HCT116 (cell line): ENCODE measurements at regions not wholly inside any gene's neighbourhood (a gene's known extent, or its start where the extent isn't known, plus 50 kb on each side); places are given as distances from the start of the nearest gene placed in this dataset.

Experiments
- ATAC-seq: fragments of 200-7000 bp; cut with Tn5 transposase; 2 replicates; pipeline ENCODE4 v1.9.1; 2020; ENCODE audit warnings: mild to moderate bottlenecking, moderate library complexity
- BruUV-seq: library from RNA; stranded (reverse); fragments of 400-500 nt; replicated peaks from 2 replicates; lab custom pipeline; 2021; lab: Mats Ljungman, UMichigan
- CTCF ChIA-PET: fragments of 300-600 bp; sonication (Branson Sonifier 250); formaldehyde crosslinking; loops from one replicate; lab custom pipeline; 2021; ENCODE audit warnings: antibody characterized with exemption; lab: Charles Lee
- POLR2A ChIA-PET: fragments of 300-600, 350-600 bp; sonication (Branson Sonifier 250); formaldehyde crosslinking; loops from one replicate; lab custom pipeline; 2021; ENCODE audit warnings: antibody characterized with exemption; lab: Charles Lee
- RAD21 ChIA-PET, 2 experiments: fragments of 300-600 bp; sonication (Branson Sonifier 250); formaldehyde crosslinking; loops; one replicate each; lab custom pipeline; 2023; ENCODE audit warnings: low total read pairs in 2 of 2; ENCODE audit not compliant: uncharacterized antibody in 2 of 2, unreplicated experiment in 2 of 2, low non-redundant PET in 1 of 2; lab: Charles Lee
- DNase-seq: peaks from one replicate; pipeline ENCODE4 v3.0.0-alpha.2; 2010; ENCODE audit warnings: low read depth, low spot score
- H2AFZ ChIP-seq: fragments of 200-600 bp; shearing (Covaris generic), sonication (generic); 2 replicates; pipeline ENCODE4 v1.6.1; 2017; ENCODE audit warnings: low read depth, mixed run types, mixed read lengths, antibody characterized with exemption, low read length; ENCODE audit not compliant: poor library complexity, severe bottlenecking
- H3K27ac ChIP-seq: 2 replicates; pipeline ENCODE4 v1.5.1; 2012; ENCODE audit warnings: low read depth, low read length
- H3K27me3 ChIP-seq: fragments of 200-600 bp; sonication (generic); 2 replicates; pipeline ENCODE4 v1.6.1; 2016; ENCODE audit warnings: mixed run types, low read length, mixed read lengths; ENCODE audit not compliant: insufficient read depth
- H3K36me3 ChIP-seq, 2 experiments: fragments of 200-500 bp in 1 of 2; fragments of 200-600 bp in 1 of 2; sonication (Bioruptor generic) in 1 of 2; sonication (generic) in 1 of 2; 2 replicates each; pipeline versions ENCODE4 v1.5.1 to v1.6.1; 2014 to 2016; ENCODE audit warnings: low read length in 2 of 2, inconsistent platforms in 1 of 2, mixed read lengths in 1 of 2, mixed run types in 1 of 2; ENCODE audit not compliant: insufficient read depth in 2 of 2, control insufficient read depth in 1 of 2
- H3K4me1 ChIP-seq, 2 experiments: fragments of 200-600 bp in 1 of 2; sonication (generic) in 1 of 2; 2 replicates each; pipeline versions ENCODE4 v1.5.1 to v1.6.1; 2012 to 2017; ENCODE audit warnings: low read length in 2 of 2, inconsistent platforms in 1 of 2, mild to moderate bottlenecking in 1 of 2, mixed read lengths in 1 of 2, mixed run types in 1 of 2, moderate library complexity in 1 of 2; ENCODE audit not compliant: insufficient read depth in 2 of 2, control insufficient read depth in 1 of 2
- H3K4me2 ChIP-seq: fragments of 200-600 bp; sonication (generic); 2 replicates; pipeline ENCODE4 v1.6.1; 2017; ENCODE audit warnings: mixed run types, low read length, mixed read lengths
- H3K4me3 ChIP-seq, 2 experiments: fragments of 200-600 bp in 1 of 2; sonication (generic) in 1 of 2; replicated peaks in 1 of 2; 2 replicates each; pipeline ENCODE4 v1.5.1; 2011 to 2016; ENCODE audit warnings: low read length in 2 of 2, control low read depth in 1 of 2, low read depth in 1 of 2, mild to moderate bottlenecking in 1 of 2, mixed read lengths in 1 of 2, mixed run types in 1 of 2
- H3K79me2 ChIP-seq: fragments of 200-600 bp; sonication (generic); 2 replicates; pipeline ENCODE4 v1.6.1; 2017; ENCODE audit warnings: mild to moderate bottlenecking, mixed run types, low read length, moderate library complexity, mixed read lengths; ENCODE audit not compliant: insufficient read depth
- H3K9ac ChIP-seq: fragments of 200-600 bp; sonication (generic); 2 replicates; pipeline ENCODE4 v1.6.1; 2016; ENCODE audit warnings: low read length, mixed read lengths
- H3K9me2 ChIP-seq: fragments of 200-600 bp; sonication (generic), shearing (Covaris generic); 2 replicates; pipeline ENCODE4 v1.6.1; 2017; ENCODE audit warnings: mixed run types, mild to moderate bottlenecking, moderate library complexity; ENCODE audit not compliant: insufficient read depth
- H3K9me3 ChIP-seq, 2 experiments: fragments of 200-500 bp in 1 of 2; fragments of 200-600 bp in 1 of 2; sonication (Bioruptor generic) in 1 of 2; sonication (generic) in 1 of 2; 2 replicates each; pipeline ENCODE4 v1.6.1; 2014 to 2017; ENCODE audit warnings: low read length in 2 of 2, mixed read lengths in 2 of 2, inconsistent platforms in 1 of 2, low read depth in 1 of 2, mild to moderate bottlenecking in 1 of 2, mixed run types in 1 of 2, moderate library complexity in 1 of 2; ENCODE audit not compliant: control insufficient read depth in 1 of 2, insufficient read depth in 1 of 2
- H4K20me1 ChIP-seq: fragments of 200-600 bp; sonication (generic), shearing (Covaris generic); 2 replicates; pipeline ENCODE4 v1.6.1; 2017; ENCODE audit warnings: mixed run types, mild to moderate bottlenecking, moderate library complexity; ENCODE audit not compliant: insufficient read depth
- ATF3 ChIP-seq: IDR thresholded peaks from 2 replicates; pipeline ENCODE4 v1.6.1; 2012
- CBX3 ChIP-seq: IDR thresholded peaks from 2 replicates; pipeline ENCODE4 v1.6.1; 2012; ENCODE audit warnings: low read depth
- CEBPB ChIP-seq: IDR thresholded peaks from 2 replicates; pipeline ENCODE4 v1.6.1; 2012; ENCODE audit warnings: low read depth
- ELF1 ChIP-seq: IDR thresholded peaks from 2 replicates; pipeline ENCODE4 v1.6.1; 2012; ENCODE audit warnings: low read depth, borderline replicate concordance
- POLR2A ChIP-seq: IDR thresholded peaks from 2 replicates; pipeline ENCODE4 v1.7.0; 2011; ENCODE audit warnings: borderline replicate concordance; ENCODE audit not compliant: insufficient read depth, insufficient read length; ENCODE audit errors: extremely low read depth
- POLR2AphosphoS5 ChIP-seq: IDR thresholded peaks from 2 replicates; pipeline ENCODE4 v1.6.1; 2011; ENCODE audit warnings: mild to moderate bottlenecking, low read depth, low read length, moderate library complexity
- RAD21 ChIP-seq: IDR thresholded peaks from 2 replicates; pipeline ENCODE4 v1.6.1; 2012; ENCODE audit warnings: low read depth, mild to moderate bottlenecking
- SIN3A ChIP-seq: IDR thresholded peaks from 2 replicates; pipeline ENCODE4 v1.6.1; 2012; ENCODE audit warnings: low read depth
- SP1 ChIP-seq: IDR thresholded peaks from 2 replicates; pipeline ENCODE4 v1.6.1; 2012; ENCODE audit warnings: low read depth
- SRF ChIP-seq: IDR thresholded peaks from 2 replicates; pipeline ENCODE4 v1.6.1; 2012; ENCODE audit warnings: low read depth
- intact Hi-C: fragments of 100-400 bp; cut with micrococcal nuclease; formaldehyde crosslinking; loops from 2 replicates; pipeline ENCODE4 v1.10.0; 2022

- Histone ChIP-seq H3K36me3 (no peaks in the 10 kb centered on the region), H3K27me3 (no peaks in the 10 kb centered on the region), H2AFZ (no peak overlapping the region), H3K9me3 (no peaks in the 10 kb centered on the region), H3K79me2 (no peaks in the 10 kb centered on the region), H3K4me1 (peaks cover 0 to 9% of the 10 kb centered on the region in 2 experiments; a peak in 2 of 4 replicates), H3K9me2 (no peaks in the 10 kb centered on the region), H3K9ac (no peak overlapping the region), H3K4me3 (no peak overlapping the region), H3K4me2 (no peak overlapping the region), H4K20me1 (no peaks in the 10 kb centered on the region), H3K27ac (no peak overlapping the region)
- TF ChIP-seq POLR2AphosphoS5: no peak
- no peak for TF ChIP-seq ELF1
- no peak for TF ChIP-seq POLR2A
- TF ChIP-seq CBX3: no peak
- TF ChIP-seq SIN3A: no peak
- TF ChIP-seq SP1: no peak
- no peak for TF ChIP-seq CEBPB
- TF ChIP-seq ATF3: no peak
- TF ChIP-seq SRF: no peak
- TF ChIP-seq RAD21: no peak
- ATAC-seq (no peak), DNase-seq (no peak)
- ChIA-PET CTCF (no interaction called here), POLR2A (no interaction called here), RAD21 (no interaction called here)
- no TSS peak for BruUV-seq
- intact Hi-C loops: no loop called here
Observed at GRCh38 chr16:87058728-87059250, 258.4 kb downstream of the C16orf95 start.
